ENCODE measurements at regions not wholly inside any gene's neighbourhood (a gene's known extent, or its start where the extent isn't known, plus 50 kb on each side); places are given as distances from the start of the nearest gene placed in this dataset.

DNA sequence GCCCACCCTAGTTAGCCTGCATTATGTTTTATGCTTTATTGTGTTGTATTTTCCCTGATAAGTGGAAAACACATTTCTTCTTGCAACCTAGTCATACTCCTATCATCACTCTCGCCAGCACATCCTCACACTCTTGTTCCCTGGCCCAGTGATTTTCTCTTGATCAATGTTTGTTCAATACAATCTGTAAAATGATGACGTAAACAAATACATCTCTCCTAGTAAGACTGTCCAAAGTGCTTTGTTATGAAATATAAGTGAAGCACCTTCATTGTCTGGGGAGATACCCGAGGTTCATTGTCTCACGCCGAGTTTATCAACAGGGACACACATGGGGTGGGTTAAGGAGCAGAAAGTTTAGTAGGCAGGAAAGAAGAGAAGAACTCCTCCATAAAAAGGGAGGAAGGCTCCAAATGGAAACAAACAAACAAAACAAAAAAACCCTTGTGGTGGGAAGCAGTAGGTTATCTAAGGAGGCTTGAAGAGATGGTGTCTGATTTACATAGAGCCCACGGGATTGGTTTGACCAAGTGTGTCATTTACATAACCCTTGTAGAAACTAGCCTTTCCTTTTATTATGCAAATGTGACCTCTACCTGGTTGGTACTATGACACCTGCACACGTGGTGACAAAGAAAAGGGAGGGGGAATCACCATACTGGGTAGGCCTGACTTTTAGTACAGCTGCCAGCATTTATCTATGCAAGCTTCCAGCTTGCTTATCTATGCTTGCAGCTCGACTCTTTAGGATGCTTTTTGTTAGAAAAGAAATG, 1317.9 kb upstream of the SPRY2 start:
- H3K27me3 ChIP-seq (ENCODE audit: control insufficient read depth in 2 of 2, insufficient read depth in 2 of 2, low read length in 2 of 2) = no peaks in the 10 kb centered on the region
- no TSS peak for BruUV-seq (replicated peaks)
- FAIRE-seq (no peak), DNase-seq (ENCODE audit: low read depth, low spot score) (no peak)
- no peak overlapping the region for H3K4me3 ChIP-seq (replicated peaks in 1 of 3; ENCODE audit: insufficient read depth in 1 of 3, low read depth in 1 of 3, low read length in 3 of 3)
- TF ChIP-seq FOS (IDR thresholded peaks at IDR 0.05; ENCODE audit: borderline replicate concordance, insufficient read depth, low read length) (no peak), MYC (IDR thresholded peaks at IDR 0.05; ENCODE audit: low read depth, low read length) (no peak), JUN (IDR thresholded peaks at IDR 0.05; ENCODE audit: borderline replicate concordance, insufficient read depth, insufficient read length, low read depth) (no peak), GATA2 (IDR thresholded peaks at IDR 0.05; ENCODE audit: insufficient read depth, insufficient read length, low read depth, low read length) (no peak), POLR2AphosphoS5 (IDR thresholded peaks at IDR 0.05; ENCODE audit: insufficient read depth, low read depth, low read length) (no peak), EZH2 (IDR thresholded peaks at IDR 0.05; ENCODE audit: borderline replicate concordance, low read depth, low read length, severe bottlenecking) (no peak), POLR2A (IDR thresholded peaks at IDR 0.05; ENCODE audit: low read depth, low read length) (no peak)
- TF ChIP-seq, protein P1, sequence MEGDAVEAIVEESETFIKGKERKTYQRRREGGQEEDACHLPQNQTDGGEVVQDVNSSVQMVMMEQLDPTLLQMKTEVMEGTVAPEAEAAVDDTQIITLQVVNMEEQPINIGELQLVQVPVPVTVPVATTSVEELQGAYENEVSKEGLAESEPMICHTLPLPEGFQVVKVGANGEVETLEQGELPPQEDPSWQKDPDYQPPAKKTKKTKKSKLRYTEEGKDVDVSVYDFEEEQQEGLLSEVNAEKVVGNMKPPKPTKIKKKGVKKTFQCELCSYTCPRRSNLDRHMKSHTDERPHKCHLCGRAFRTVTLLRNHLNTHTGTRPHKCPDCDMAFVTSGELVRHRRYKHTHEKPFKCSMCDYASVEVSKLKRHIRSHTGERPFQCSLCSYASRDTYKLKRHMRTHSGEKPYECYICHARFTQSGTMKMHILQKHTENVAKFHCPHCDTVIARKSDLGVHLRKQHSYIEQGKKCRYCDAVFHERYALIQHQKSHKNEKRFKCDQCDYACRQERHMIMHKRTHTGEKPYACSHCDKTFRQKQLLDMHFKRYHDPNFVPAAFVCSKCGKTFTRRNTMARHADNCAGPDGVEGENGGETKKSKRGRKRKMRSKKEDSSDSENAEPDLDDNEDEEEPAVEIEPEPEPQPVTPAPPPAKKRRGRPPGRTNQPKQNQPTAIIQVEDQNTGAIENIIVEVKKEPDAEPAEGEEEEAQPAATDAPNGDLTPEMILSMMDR (IDR thresholded peaks at IDR 0.05; ENCODE audit: extremely low read depth in 1 of 2, insufficient read depth in 1 of 2, low read depth in 1 of 2, low read length in 2 of 2) = no peak
- TF ChIP-seq, protein P2, sequence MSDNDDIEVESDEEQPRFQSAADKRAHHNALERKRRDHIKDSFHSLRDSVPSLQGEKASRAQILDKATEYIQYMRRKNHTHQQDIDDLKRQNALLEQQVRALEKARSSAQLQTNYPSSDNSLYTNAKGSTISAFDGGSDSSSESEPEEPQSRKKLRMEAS (IDR thresholded peaks at IDR 0.05; ENCODE audit: insufficient read depth, insufficient read length) = no peak
- intact Hi-C loops (cut with micrococcal nuclease) = no loop called here
- no peak overlapping the region for H3K4me2 ChIP-seq (ENCODE audit: insufficient read depth, low read length)
- dilution Hi-C loops (cut with MboI; ENCODE audit: extremely low pct_ligation_motif_present, low sequenced_read_pairs) = no loop called here
- H3K9ac ChIP-seq (replicated peaks; ENCODE audit: extremely low read depth, insufficient read depth, low read length) = no peak overlapping the region
- H3K9me1 ChIP-seq (replicated peaks; ENCODE audit: control insufficient read depth, extremely low read depth, insufficient read depth, low read length) = no peaks in the 10 kb centered on the region
- ChIA-PET POLR2A (no interaction called here), CTCF (no interaction called here)
- H4K20me1 ChIP-seq (replicated peaks; ENCODE audit: control insufficient read depth, extremely low read depth, insufficient read depth, low read length) = no peaks in the 10 kb centered on the region
- peaks cover 6% of the 10 kb centered on the region for H3K9me3 ChIP-seq (replicated peaks; ENCODE audit: control insufficient read depth, insufficient read depth, low read length)
- H3K27ac ChIP-seq (ENCODE audit: insufficient read depth, low read depth, low read length) = no peak overlapping the region
- H3K79me2 ChIP-seq (ENCODE audit: control insufficient read depth, insufficient read depth, low read length) = no peaks in the 10 kb centered on the region
- H3K36me3 ChIP-seq (ENCODE audit: control insufficient read depth in 2 of 2, extremely low read depth in 1 of 2, insufficient read depth in 2 of 2, low read length in 2 of 2) = no peaks in the 10 kb centered on the region
- no peak overlapping the region for H2AFZ ChIP-seq (ENCODE audit: low read depth, low read length)
- H3K4me1 ChIP-seq (ENCODE audit: control insufficient read depth, extremely low read depth, insufficient read depth, low read length) = no peaks in the 10 kb centered on the region

All from endothelial cell of umbilical vein (primary cell).